ENCODE measurements at regions not wholly inside any gene's neighbourhood (a gene's known extent, or its start where the extent isn't known, plus 50 kb on each side); places are given as distances from the start of the nearest gene placed in this dataset.

DNA sequence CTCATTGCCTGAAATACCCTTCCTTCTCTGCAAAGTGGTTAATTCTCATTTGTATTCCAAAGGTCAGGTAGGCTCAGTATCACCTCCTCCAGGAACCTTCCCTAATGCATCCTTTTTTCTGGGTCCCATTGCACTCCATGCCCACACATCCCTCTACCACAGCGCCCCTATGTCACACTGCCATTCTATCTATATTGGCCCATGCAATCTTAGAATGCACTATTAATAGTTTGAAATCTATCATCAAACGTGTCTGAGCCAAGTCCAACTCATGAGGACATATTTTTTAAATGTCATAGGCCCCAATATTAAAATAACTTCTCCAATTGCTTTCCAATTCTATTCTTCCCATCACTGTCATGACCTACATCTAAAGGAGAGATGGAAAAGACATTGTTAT is 495.1 kb downstream of the SOX6 start:
- DNase-seq, result no peak

DNA sequence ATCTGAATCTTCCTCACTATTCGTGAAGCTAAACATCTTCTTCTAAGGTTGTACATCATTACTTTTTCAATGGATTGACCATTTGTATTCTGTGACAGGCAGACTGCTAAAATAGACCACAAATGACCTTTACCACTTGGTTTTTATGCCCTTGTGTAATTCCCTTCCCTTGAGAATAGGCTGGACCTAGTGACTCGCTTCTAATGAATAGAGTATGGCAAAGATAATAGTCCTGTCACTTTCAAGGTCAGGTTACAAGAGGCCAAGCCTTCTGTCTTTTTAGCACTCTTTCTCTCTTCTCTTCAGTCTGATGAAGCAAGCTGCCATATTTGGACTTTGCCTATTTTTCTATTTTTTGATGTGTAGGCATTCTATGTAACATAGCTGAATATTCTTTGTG is 492.9 kb downstream of the SOX6 start:
- DNase-seq, result no peak

DNA sequence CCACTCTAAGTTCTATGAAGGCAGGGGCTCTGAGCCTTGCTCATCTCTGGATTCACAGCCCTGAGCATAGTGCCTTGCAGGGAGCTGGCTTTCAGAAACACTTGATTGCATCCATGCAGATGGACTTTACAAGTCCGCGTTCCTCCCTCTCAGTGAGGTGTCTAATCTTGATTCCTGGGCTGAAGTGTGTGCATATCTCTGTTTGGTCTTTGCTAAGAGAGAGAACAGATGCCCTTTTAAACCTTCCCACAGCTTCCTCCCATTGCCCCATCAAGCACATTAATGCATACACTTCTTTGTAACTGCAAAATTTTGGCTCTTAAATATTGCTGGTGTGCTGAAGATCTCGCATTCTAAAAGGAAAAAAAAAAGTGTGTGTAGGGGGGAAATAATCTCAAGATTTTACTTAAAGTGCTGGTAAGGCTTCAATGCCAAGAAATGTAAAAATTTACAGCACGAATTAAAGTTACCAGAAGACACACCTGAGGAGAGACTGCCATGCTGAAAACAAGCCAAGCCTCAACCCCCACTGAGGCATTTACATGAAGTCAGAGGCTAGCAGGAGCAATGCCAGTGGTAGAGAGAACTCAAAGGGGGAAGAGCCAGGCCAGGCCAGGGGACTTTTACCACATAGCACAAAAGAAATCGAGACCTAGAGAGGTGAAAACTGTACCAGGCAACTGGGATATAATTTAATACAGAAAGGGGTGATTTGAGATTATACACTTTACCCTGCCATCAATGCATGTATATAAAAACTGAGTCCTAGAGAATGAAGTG is 492.1 kb downstream of the SOX6 start:
- no peak for DNase-seq

DNA sequence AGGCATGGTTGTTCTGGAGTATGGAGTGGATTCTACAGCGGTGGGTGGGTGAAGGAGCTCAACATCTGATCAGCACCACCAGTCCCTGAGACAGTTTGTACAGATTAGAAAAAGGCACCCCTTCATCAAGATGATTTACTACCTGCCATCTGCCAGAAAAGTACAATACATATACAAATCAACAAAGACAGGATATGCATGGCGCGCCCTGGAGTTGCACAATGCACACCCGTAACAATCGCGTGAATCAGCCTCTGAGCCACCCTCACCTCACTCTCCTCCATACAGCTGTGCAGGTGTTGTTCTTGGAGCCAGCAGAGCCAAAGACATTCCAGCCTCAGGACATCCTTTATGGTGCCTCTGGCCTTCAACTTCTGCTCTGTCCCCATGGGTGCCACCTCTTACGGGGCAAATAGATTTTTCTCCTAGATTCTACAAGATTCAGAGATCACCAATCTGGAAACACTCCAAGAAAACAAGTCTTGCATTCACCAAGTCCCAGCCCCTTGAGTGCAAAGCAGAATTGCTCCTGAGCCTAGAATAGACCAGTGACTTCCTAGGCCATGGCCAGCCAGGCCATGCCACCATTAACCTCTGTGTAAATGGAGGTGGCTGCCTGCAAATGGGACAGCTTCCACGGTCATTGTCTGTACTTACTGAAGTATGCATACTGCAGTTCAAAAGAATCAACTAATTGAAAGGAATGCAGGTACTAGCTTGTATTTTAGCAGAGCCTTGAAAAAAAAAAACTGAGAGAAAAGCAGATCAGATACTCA is 490.9 kb downstream of the SOX6 start:
- DNase-seq, result no peak

DNA sequence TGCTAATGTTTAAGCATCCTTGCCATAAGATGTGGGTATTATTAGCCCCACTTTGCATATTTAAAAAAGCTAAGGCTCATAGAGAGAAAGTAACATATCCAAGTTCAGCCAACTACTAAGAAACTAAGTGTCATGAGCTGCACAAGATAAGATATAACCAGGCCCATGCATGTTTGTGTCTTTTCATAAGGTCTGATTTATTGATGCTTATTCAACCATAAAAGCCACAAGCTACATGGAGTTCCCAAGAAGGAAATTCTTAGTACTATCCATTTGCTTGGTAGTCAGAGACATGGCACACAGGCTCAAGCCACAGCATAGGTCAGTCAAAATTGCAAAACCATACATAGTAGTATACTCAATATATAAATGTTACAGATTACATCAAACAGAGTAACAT is 488.5 kb downstream of the SOX6 start:
- no peak for DNase-seq

DNA sequence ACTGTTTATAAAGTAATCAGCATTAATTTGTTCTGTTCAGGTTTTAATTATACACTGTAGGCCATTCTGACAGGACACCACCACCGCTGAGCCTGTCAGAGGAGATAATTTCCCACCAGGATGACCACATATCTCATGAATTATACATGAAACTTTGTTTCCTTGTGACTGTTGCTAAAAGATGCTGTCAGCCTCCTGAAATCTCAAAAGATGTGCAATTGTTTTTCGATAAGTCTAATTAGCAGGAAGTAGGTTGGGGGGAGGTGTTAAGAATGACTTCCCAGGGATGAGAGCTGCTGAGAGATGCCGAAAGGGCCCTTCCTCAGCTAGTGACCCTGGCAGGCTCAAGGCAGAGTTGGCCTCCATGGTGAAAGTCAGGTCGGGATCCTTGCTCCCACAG is 485.4 kb downstream of the SOX6 start:
- DNase-seq, result no peak

DNA sequence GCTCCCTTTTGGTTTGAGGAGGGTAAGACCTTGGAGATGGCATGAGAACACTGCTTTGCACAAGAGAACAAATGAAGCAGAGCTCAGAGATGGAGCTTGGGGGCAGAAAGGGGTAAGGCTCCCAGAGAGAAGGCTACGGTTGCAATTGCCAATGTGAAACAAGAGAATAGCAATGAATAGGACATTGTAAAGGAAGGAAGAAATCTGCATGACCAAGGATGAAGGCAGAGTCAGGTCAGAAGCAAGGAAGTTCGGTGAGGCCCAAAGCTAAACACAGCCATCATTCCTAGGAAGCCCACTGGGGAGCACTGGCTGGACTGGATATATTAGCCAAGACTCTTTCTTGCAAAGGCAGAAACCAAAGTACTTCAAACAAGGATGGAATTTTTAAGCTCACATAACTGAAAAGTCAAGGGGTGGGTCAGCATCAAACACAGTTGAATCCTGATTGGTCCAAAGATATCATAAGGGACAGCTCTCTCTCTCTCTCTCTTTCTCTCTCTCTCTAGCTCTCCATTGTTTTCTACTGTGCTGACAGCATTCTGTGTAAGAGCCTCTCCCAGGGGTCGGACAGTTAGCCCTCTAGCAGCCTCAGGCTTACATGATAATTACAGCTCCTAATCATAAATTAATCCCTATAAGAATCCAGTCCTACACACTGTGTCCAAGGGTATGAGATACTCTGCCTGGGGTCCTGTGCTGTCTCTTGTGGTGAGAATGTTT is 484.3 kb downstream of the SOX6 start:
- DNase-seq, result no peak

DNA sequence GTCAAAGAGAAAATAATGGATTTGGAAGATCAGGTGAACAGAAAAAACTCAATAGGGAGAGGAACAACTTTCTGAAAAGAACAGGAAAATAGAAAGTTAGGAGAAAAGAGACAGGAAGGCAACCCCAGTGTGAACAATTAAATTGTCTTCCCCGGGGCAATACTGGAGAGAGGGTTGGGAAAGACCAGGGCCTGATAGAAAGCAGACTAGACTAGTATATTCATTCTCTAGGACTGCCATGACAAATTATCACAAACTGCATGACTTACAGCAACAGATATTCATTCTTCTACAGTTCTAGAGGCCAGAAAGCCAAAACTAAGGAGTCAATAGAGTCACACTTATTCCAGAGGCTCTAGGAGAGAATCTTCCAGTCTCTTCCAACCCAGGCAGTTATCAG is 482.8 kb downstream of the SOX6 start:
- DNase-seq, result no peak

DNA sequence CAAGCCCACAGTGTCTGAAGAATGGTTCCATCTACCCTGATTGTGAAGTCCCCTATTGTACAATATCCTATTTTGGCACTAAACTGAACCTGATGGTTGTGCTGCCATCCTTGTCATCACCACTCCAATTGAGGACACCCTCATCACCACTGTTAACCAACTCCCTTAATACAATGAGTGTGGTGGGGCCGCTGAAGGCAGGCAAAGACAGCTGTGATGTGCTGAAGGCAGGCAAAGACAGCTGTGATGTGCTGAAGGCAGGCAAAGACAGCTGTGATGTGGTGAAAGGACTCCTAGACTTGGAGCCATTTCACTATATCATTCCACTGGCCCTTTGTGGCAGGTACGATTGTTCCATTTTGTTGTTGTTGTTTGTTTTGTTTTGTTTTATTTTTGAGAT is 481.6 kb downstream of the SOX6 start:
- DNase-seq, result no peak

DNA sequence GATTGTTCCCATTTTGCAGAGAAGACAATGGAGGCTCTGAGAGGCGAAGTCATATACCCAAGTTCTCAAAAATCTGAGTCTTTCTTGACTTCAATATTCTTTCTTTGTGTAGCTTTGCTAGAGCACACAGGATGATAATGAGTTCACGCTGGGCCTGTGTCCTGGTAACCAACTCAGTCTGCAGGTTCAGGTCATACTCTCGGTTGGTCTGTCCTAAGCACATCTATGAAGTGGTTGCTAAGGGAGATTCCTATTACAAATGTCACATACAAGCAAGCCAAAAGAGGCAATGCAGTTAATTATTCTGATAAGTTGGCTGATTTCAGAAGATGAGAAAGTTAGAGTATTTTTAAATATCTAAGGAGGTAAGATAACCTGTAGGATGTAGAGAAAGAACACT is 481.0 kb downstream of the SOX6 start:
- no peak for DNase-seq

DNA sequence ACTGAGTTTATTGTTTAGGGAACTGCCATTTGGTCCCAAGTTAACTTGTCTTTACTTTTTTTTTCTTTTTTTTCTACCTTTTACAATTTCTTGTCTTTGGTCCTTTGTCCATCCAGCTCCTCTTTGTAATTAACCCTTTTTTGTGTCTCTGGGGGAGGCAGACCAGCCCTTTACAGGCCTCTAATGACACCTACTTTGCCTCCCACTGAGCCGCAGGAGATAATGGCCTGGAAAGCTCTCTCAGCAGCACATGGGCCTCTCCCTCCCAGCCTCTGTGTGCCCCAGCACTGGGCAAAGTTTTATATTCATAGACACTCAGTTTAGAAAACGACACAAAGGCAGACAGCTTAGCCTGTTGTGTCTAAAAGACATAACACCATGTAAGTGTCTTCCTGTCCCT is 480.4 kb downstream of the SOX6 start:
- no peak for DNase-seq

DNA sequence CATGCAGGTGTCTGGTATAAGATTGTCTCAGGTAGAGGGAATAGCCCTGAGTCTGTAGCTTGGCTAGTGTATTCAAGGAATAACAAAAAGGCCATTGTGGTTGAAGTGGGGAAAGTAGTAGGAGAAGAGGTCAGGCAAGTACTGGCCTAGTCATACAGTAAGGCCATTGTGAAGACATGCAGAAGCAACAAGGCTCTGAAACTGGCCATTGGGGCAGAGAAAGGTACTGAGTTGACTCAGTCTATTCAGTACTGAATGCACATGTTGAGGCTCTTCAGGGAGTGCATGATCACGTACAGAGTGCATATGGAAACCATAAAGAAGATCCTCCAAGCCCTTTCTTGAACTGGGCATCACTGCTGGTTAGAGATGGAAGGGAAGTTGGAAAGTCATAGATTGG is 477.6 kb downstream of the SOX6 start:
- no peak for DNase-seq

DNA sequence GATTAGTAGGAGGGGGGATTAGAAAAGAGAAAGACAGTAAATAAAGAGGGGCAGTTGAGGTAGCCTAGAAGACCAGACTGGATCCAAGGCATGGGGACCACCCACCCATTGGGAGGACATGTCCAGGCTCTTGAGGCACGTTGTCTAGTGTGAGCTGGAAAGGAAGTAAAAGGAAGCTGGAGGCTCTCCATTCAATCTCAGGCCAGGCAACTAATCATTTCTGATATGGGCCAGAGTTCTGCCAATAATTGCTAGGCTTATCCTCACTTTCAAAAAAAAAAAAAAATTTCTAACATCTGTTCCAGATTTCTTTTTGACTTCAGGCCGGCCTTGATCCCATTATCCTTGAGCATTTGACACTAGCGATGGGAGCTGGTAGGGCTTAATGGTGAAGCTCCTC is 476.1 kb downstream of the SOX6 start:
- no peak for DNase-seq

DNA sequence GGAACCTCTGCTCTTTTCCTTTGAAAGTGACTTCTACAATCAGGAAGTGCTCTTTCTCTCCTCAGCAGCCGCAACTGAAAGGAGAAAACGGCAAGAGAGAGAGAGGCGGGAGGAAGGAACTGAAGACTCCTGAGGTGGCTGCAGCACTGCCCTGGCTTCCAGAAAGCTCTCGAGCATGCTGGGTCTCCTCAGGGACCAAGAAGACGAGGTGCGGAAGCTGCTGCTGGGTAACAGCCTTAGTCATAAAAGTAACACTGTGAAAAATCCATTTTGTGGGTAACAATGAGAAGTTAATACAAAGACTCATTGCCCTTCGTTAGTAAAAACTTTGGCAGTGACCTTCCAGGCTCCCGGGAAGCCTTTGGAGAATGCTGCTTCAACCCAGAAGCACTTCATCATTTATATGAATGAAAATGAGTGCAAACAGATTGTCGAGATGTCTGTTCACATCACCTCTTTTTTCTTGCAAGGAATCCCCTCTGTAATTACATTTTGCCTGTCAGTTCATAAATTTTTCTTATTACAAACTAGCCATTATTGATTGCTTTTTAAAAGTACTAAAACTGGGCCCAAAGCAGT is 473.4 kb downstream of the SOX6 start:
- DNase-seq, result no peak

DNA sequence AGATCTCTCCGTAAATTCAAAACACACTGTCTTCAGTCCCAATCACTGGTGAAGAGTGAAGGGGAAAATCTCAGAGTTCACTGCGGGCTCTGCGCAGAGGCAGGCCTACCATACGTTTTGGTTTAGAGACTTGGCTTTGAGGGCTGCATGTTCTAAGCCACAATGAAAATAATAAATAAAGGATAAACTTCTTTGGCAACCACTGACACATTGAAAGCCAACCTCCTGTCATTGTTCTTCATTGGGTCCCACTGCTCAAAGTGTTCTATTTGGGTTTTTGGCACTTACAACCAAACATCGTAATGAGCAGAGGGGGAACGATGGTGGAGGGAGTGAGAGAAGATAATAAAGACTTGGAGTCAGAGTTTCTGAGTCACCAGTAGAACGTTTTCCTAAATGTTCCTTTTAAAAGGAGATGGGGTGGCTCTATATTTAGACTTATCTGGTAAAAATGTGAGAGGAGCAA is 472.9 kb downstream of the SOX6 start:
- no peak for DNase-seq

DNA sequence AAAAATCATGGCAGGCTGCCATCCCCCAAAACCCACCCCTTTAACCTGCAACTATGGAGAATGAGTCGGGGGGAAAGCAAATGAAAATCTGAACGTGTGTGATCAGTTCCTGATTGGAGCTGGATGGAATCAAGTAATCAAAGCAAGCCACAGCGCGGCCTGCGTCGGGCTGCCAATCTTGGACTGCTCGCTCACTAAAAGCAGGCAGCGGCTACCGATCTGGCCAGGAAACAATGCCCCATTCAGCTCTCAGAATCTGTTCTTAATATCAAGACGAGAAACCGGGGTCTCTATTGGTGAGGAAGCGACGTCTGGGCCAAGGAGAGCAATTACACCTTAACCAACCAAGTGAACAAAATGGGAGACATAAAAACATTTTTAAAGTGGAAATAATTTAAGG is 472.2 kb downstream of the SOX6 start:
- no peak for DNase-seq

DNA sequence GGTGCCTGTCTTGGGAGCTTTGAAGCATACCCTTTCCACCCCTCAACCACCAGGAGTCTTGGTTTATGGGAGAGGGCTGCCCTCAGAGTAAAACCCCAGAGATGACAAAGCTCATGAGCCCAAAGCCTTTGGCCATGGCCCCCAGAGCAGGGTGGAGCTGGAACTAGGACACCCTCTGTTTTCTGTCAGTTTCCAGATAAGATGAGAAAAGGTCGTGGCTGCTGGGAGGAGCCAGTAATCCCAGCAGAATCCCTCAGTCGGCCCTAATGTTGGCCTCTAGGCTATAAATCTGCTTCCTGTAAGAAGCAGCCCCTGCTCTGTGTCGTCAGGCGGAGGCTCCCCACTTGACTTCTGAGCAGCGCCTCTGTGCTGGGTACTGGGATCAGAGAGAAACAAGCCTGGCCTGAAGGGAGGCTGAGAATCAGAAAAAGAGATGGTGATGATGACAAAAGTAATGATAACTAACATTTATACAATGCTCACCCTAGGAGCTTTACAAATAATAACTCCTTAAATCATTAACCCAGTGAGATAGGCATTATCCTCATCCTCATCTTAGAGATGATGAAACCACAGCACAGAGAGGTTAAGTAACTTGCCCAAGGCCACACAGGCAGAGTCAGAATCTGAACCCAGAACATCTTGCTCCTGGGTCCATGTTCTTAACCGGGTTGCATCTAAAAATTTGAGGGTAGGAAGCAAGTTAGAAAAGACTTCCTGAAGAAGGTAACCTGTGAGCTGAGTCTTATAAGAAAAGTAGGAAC is 471.4 kb downstream of the SOX6 start:
- no peak for DNase-seq

DNA sequence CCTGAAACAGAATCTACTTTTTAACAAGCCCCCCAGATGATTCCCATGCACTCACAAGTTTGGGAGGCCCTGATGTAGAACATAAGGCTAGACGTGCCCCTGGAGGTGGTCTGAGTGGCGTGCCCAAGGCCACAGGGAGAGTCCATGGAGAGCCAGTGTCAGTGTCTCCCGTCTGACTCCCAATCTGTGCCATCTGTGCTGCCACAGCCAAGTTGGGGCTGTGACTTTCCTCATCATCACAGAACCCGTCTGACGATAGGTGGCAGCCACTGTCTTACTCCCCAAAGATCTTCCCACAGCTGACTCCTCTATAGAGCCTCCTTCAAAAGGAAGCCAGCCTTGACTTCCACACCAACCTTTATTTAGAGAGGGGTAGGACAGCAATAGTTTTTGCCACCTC is 470.5 kb downstream of the SOX6 start:
- DNase-seq, result no peak

DNA sequence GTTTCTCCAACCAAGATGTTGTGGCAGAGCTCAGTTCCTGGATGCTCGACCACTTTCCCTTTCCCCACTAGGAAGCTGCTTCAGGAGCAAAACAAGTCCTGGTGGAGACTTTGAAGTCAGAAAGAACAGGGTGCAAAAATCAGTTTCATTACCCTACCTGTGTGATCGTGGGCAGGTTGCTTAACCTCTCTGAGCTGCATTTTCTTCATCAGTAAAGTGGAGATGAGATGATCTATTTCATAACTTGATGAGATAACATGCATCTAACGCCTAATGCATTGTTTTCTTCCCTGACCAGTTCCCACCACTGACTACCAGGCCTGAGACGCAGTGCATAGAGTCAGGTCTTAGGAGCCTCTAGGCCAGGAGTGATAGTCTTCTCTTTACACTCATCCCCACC is 470.0 kb downstream of the SOX6 start:
- DNase-seq, result no peak

DNA sequence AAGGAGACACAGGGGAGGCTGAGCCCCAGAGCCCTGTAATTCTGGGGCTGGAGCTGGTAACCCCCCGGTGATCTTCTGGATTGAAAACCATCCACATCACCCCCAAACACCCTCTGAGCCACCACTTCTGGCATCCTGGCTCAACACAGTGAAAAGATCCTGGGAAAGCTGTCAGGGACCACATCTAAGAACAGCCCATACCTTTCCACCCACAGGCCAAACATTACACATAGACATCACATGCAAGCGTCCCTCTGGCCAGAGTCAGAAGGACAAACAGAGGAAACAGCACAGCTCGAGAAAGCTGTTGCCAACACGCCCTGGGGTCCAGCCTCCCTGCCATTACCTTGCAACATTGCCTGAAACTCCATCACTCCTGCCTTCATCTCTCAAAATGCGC is 469.5 kb downstream of the SOX6 start:
- DNase-seq, result no peak

DNA sequence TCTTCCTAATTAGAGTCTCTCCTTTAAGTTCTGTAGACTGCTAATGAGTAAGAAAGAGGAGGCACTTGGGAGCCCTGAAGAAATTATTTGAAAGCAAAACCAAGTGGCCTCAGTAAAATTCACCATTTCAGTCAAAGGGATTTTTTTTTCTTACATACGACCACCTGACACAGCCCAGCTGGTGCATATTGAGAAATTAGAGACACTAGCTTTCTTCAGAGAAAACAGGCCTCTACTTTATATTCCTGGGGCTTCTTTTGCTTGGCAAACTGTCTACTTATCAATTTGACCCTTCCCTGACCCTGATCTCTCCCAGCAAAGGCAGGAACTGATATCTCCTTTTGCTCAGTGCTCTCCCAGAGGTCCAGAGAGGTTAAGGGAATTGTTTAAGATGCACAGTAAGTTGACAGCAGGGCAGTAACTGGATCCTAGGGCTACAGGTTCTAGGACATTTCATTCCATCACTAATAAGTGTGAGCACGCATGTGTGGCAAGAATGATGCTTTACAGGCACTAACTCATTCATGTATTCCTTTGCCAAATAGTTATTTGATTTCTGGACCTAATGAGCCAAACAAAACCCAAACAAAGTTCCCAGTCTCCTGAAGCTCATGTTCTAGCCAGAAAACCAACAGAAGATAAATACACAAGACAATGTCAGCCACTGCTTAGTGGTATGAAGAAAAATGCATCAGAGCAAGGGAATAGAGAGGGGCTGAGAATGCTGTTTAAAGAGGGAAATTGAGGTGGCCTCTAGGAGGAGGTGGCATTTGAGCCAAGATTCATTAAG is 467.6 kb downstream of the SOX6 start:
- no peak for DNase-seq

Measured in COR-L47 (cell line).